ENCODE measurements at regions not wholly inside any gene's neighbourhood (a gene's known extent, or its start where the extent isn't known, plus 50 kb on each side); places are given as distances from the start of the nearest gene placed in this dataset.
"Not testable (repeated sequence)": the region's sequence is repeated elsewhere in the genome, so short reads cannot be mapped to it uniquely, and the experiment has no call there.

- DNase-seq (ENCODE audit: low spot score): no peak
Measured at GRCh38 chr9:75671354-75671753, 219.1 kb upstream of the PCSK5 start.

- DNase-seq (ENCODE audit: low spot score): no peak
Measured at GRCh38 chr9:75672478-75672877, 218.0 kb upstream of the PCSK5 start.

DNA sequence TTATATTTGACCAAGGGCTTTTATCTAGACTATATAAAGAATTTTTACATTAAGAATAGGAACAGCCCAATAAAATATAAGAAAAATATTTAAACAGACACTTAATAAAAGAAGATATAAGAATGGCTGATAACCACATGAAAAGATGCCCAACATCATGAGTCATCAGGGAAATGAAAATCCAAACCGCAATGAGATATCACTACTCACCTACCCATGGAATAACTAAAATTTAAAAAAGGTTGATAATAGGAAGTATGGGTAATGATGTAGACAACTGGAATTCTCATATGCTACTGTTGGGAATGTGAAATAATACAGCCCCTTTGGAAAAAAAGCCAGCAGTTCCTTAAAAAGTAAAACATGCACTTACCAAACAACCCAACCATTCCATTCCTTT lies 206.9 kb upstream of the PCSK5 start:
- no peak for DNase-seq (ENCODE audit: low spot score)

- no peak for DNase-seq (ENCODE audit: low spot score)
Measured at GRCh38 chr9:75685062-75685461, 205.4 kb upstream of the PCSK5 start.

DNA sequence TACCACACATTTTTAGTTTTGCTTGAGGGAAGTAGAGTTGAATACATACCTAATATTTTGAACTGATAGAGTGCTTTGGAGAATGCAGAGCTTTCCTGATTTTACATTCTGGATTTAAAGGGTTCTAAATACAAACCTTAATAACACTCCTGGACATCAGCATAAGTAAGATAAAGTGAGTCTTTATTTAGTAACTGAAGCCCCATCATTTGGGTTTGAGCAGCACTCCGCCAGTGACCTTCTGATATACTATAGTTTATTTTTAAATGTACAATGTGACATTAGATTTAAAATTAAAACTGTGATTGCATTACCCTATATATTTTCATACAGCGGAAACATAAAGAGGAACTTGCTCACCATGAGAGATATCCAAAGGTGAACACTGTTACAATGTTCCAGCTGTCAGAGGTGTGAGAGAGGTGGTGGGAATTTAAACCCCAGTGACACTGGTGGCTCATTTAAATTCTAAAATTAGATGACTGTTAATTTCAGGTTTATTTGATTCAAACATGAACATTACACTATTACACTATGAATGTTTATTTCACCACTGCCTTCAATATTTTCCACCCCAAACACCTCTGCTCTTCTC lies 203.0 kb upstream of the PCSK5 start:
- DNase-seq (ENCODE audit: low spot score): no peak

GRCh38 chr9:75690551-75690950 lies 199.9 kb upstream of the PCSK5 start:
- not testable (repeated sequence) for DNase-seq (ENCODE audit: low spot score)

DNA sequence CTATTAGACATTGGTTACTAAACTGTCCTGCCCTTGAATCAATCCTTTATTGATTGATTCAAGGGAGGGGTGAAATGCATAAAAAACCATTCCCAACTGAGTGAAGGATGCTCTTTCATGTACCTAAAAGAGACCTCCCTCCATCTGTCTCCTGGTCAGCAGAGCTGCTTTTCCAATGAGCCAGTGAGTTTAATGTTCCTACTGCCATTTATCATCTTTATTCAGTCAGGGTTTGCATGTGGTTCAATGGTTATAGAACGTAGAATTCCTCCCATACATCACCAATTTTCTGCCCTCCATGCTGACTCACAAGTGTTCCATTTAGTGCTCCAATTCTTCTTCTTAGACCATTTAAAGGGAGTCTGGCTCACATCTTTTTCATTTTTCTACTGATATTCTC lies 199.1 kb upstream of the PCSK5 start:
- DNase-seq (ENCODE audit: low spot score): no peak

GRCh38 chr9:75692309-75692708 lies 198.2 kb upstream of the PCSK5 start:
- DNase-seq (ENCODE audit: low spot score): no peak

DNA sequence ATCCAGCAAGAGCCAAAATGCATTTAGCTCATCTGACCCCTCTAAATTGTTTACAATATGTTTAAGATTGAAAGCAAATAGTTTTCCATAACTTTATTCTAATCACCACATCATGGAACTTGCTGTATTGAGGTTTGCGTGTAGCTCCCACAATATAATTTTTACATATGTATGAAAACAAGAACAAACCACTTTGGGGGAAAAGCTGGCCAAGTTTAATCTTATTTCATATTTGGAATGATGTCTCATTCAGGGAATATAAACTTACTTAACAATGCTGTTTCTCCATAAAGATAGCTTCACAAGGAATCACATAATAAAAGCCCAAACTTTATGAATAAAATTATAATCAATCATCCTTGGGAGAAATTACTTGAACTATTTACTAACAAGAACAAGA lies 194.6 kb upstream of the PCSK5 start:
- no peak for DNase-seq (ENCODE audit: low spot score)

GRCh38 chr9:75699017-75699416 lies 191.5 kb upstream of the PCSK5 start:
- DNase-seq (ENCODE audit: low spot score): no peak

DNA sequence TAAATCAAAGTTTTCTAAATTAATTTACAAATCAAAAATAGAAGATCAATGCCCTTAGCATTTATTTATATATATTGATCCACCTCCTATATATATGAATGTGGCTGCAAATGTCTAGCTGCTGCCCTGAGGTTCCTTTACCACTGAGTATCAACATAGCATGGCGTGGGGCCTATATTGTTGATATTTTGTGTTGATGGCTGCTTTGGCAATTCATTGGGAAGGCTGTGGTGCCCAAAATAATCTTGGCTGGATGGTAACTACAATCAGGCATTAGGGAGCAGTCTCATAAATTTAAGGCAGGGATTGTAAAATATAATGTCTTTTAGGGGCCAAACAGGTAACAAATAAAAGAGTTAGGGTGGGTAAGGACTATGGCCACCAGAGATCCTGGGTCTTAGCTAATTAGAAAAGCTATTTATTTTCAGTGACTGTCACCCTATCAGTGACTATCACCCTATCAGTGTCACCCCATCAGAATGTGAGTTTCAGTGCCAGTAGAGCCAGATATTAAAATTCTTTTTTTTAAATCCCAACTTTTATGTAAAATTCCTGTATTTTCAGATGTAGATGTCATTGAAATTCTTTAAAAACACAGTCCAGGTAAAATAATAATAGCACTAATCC lies 190.7 kb upstream of the PCSK5 start:
- no peak for DNase-seq (ENCODE audit: low spot score)

- no peak for DNase-seq (ENCODE audit: low spot score)
Measured at GRCh38 chr9:75700252-75700640, 190.2 kb upstream of the PCSK5 start.

DNA sequence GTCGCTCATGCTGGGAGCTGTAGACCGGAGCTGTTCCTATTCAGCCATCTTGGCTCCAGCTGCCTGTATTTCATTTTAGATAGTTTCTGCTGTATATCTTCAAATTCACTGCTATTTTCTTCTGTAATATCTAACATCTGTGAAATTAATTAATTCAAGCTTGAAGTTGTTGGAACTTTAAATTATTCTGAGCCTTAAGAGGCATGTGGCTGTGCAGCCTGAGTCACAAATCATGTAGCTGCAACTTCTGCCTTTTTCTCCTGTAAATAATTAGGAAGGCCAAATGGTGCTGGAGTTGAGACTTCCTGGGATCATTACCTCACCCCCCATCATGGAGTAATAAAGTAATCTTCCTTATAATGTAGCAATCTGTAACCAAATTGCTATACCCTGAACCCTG lies 183.3 kb upstream of the PCSK5 start:
- DNase-seq (ENCODE audit: low spot score): no peak

DNA sequence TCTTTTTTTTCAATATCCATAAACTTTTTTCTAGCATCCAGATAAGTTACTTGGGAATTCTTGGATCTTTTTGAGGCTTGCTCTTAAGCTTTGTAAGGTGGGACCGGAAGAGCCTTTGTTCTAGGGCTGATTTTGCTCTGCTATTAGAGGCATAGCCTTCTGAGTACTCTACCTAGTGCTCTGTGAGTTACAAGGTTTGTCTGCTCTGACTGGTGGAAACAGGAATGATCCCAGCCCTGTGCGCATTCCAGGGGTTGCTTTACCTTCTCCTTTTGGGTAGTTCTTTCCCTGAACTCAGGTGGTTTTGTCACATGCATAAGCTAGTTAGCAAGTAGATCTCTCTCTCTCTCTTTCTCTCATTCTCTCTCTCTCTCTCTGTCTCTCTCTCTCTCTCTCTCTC lies 180.8 kb upstream of the PCSK5 start:
- DNase-seq (ENCODE audit: low spot score): no peak

GRCh38 chr9:75712700-75713099 lies 177.8 kb upstream of the PCSK5 start:
- DNase-seq (ENCODE audit: low spot score): no peak

- DNase-seq (ENCODE audit: low spot score): no peak
Measured at GRCh38 chr9:75713335-75713734, 177.1 kb upstream of the PCSK5 start.

- DNase-seq (ENCODE audit: low spot score): no peak
Measured at GRCh38 chr9:75715360-75715759, 175.1 kb upstream of the PCSK5 start.

DNA sequence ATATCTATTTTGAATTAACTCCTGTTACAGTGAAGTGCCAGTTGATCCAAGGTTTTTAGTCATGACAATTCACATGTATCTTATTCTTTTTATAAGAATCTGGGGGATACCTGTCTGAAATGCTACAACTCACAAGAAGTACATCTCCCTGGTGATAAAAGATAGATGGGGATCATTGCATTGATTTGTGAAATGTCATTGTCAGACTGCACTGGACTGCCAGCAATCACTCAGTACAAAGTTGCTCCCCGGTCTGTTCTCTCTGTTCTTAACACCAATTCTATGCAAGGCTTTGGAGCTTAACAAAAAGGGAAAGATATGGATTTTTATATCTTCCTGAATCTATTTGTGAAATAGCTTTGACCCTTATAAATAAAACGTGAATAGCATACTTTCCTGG lies 171.8 kb upstream of the PCSK5 start:
- DNase-seq (ENCODE audit: low spot score): no peak

DNA sequence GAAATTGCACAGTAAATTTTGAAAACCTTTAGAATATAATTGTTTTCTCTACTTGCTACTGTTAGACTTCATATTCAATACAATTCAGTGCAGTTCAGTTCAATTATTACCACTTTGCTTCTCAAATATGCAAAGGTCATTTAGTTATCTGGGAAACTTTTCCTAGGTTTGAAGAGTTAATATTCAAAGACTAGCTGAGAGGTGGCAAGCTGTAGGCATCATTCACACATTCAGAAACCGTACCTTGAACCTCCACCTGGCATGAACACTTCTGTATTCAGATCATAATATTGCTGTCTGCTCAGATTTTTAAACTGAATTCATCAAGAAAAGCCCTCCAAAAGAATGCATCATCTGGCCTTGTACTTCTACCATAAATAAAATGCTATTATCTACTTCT lies 162.1 kb upstream of the PCSK5 start:
- no peak for DNase-seq (ENCODE audit: low spot score)

DNA sequence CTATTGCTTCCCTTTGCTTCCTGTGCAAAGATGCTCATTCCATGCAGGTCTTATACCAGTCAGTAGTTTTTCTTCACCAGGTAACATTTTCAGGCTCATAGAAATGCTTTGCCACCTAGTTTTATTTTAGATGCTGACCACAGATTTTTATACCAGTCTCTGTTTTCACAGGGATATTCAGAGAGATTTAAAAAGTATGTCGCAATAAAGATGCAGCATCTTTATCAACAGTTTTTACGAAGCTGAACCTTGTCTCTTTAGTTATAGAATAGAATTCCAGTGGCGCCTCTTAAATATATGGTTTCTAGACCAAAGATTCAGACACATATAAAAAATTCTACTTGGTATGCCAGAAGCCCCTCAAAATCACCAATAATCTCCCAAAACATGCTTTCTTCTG lies 155.7 kb upstream of the PCSK5 start:
- no peak for DNase-seq (ENCODE audit: low spot score)

GRCh38 chr9:75739884-75740611 lies 150.4 kb upstream of the PCSK5 start:
- no peak for DNase-seq (ENCODE audit: low spot score)

DNA sequence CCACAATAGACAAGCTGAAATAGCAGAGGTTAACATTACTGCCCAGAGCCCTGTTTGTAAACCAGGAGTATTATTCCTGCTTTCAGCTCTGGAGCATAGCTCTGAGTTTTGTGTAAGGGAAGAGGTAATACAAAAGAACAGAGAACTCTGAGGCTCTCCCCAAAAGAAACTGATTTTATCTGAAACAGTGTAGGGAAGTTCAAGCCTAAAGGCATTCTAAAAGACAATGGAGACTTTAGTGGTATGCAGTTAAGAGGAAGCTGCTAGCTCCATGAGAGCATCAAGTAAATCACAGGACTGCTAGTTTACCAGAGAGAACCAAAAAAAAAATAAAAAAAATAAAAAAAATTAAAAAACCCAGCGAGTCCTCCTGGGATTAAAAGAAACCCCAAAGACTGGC lies 146.6 kb upstream of the PCSK5 start:
- DNase-seq (ENCODE audit: low spot score): no peak

- DNase-seq (ENCODE audit: low spot score): no peak
Measured at GRCh38 chr9:75754080-75754479, 136.4 kb upstream of the PCSK5 start.

- DNase-seq (ENCODE audit: low spot score): no peak
Measured at GRCh38 chr9:75775166-75775565, 115.3 kb upstream of the PCSK5 start.
